HG02938 (cell line): ENCODE measurements at regions not wholly inside any gene's neighbourhood (a gene's known extent, or its start where the extent isn't known, plus 50 kb on each side); places are given as distances from the start of the nearest gene placed in this dataset.
A peak's percentile ranks its signal among the peaks of the same experiment; 100 is the strongest.

ENCODE experiments used
- ATAC-seq: cut with Tn5 transposase; IDR thresholded peaks from one replicate; pipeline ENCODE4 v1.9.1; 2021; ENCODE audit warnings: mild to moderate bottlenecking, moderate library complexity; ENCODE audit not compliant: unreplicated experiment

DNA sequence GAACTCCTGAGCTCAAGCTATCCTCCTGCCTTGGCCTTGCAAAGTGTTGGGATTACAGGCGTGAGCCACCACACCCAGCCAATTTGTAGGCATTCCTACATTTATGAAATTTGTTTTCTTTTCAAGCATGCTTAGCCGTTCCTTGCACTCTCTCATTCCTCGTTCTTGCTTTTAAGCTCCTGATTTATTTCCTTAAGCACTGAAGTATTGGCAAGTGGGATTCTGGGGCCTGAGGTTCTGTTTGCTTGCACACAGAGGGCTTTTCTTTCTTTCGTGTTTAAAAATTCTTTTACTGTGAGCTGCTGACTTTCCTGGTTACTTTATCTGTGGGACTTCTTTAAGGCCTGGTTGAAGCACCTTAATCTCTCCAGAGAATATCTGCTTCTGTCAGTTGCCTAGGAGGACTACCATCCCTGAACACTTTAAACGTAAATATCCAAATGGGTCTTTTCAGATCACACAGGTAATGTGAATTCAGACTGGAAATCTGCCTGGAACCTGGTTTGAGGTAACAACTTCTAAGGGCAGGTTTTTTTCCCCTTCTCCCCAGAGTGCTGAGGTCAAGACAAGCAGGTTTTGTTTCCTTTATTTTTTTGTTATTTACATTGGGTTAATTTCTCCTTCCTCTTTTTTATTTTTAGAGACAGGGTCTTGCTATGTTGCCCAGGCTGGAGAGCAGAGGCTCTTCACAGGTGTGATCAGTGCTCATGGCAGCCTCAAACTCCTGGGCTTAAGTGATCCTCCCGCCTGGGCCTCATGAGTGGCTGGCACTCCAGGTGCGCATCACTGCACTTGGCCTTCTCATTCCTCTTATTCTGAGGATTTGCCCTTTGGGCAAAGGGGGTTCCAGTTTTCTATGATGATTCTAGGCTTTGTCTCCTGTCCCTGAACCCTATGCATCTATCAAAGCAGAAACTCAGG lies 102.9 kb downstream of the PFKFB3 start:
- ATAC-seq = no peak

DNA sequence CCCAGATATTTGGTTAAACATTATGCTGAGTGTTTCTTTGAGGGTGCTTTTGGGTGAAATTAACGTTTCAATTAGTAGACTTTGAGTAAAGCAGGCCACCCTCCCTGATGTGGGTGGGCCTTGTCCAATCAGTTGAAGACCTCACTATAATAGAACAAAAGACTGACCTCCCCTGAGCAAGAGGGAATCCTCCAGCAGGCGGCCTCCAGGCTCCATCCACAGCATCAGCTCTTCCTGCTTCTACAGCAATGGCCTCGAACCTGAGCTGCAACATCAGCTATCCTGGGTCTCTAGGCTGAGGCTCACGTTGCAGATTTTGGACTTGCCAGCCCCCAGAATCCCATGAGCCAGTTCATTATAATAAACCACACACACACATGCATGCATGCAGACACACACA lies 104.2 kb downstream of the PFKFB3 start:
- no peak for ATAC-seq

DNA sequence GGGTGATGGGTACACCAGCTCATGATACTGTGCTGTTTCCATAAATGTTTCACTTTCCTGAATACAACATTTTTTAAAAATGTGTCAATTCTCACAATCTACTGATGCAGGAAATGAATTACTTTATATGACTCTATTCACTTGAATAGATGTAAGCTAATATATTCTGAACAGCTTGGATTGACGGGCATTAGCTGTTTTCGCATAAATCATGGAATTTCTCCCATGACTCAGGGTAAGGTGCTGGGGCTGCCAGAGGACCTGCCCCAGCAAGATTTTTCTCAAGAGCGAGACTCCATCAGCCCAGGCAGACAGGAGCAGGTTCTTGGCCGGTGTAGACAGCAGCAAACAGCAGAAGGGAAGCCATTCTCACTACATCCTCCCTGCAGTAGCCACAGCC lies 107.1 kb downstream of the PFKFB3 start:
- no peak for ATAC-seq

DNA sequence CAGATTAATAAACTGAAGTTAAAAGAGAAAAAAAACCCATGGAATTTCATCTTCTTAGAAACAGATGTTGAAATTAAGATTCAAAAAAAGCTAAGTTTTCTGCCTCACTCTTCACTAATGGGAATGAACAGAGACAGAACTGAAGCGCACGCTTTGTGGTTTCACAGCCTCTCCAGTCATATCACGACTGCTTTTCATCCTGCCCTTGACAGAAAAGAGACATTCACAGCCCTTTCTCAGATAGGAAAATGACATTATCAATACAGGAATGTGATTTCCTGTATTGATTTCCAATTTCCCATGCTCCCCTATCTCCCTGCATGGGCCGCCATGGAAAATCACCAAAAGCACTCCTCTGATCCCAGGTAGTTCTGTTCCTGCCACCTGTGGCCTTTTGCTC lies 108.2 kb downstream of the PFKFB3 start:
- ATAC-seq = no peak

GRCh38 chr10:6311700-6312330 lies 109.1 kb downstream of the PFKFB3 start:
- no peak for ATAC-seq

DNA sequence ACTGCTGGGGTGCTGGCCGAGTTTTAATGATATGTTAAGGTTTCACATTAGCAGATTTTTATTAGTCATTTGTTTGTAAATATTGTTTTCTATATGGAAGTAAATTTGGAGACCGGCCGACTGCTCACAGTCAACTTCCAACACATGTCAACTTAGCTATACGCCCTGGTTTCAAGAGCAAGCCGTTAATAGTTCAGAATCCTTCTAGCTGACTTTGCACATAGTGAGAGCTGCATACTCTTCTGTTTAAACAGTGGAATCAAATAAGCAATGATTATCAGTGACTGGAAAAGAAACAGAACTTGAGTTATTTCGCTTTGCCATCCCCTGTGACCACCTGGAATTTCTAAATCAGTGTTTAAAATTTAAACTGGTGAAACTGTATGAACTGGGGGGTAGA lies 109.9 kb downstream of the PFKFB3 start:
- ATAC-seq = no peak

DNA sequence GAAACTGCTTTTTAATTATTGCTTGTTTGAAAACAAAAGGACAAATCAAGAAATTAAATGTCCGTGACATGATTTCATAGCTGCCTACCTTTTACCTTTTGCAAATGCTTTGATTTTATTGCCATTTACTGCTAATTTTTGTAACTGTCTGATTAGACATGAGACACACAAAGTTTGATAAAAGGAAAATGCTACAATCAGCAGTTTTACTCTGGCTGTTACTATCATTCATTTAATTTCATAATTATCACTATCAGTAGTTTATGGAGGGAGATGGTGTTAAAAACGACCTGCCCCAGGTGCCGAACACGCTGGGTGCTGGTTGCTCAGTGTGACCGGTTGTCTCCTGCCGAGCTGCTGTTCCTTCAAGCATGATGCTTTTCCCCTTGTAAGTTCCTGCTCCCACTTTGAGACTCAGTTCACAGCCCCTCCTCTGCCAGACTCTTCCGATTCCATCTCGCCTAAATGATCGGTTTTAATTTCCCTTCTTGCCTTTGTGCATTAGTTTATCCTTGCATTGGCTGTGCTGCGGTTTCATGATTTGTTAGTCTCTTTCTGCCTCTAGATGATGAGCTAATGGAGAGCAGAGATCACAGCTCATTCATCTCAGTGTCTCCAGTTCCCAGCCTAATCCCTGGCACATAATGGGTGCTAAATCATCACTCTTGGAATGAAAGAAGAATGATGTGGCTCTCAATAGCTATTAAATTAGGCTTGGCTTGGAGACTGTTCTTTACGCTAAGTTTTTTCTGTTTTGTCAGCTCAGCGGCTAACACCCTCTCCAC lies 110.6 kb downstream of the PFKFB3 start:
- ATAC-seq = no peak

DNA sequence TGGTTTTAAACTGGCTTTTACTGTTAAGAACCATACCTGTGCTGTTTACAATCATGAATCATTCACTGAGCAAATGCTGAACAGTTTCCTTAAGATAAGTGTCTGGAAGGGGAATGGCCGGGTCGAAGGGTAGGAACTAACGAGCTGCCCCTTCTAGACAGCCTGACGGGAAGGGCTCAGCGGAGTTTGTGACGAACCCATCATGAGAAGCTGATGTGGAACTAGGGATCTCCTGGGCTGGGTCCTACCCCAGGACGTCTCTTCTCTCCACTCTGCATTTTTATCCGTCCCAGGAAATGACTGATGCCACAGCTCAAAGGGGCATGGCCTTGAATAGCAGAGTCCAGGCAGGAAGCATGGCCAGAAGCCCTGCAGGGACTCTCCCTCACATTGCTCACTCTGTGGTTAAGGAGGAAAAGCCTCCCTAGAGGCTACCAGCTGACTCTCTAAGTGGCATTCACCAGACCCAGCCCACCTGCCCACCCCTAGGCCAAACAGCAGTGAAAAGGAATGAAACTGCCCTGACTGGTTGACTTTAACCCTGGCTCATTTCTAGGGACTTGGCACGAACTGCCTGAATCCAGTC lies 112.0 kb downstream of the PFKFB3 start:
- no peak for ATAC-seq

- ATAC-seq = no peak
These were observed 116.4 kb downstream of the PFKFB3 start for GRCh38 chr10:6319119-6319518.

- ATAC-seq = peak; percentile 68
These were observed 117.7 kb downstream of the PFKFB3 start for GRCh38 chr10:6320320-6321010.

GRCh38 chr10:6321880-6322279 lies 119.1 kb downstream of the PFKFB3 start:
- ATAC-seq = no peak

DNA sequence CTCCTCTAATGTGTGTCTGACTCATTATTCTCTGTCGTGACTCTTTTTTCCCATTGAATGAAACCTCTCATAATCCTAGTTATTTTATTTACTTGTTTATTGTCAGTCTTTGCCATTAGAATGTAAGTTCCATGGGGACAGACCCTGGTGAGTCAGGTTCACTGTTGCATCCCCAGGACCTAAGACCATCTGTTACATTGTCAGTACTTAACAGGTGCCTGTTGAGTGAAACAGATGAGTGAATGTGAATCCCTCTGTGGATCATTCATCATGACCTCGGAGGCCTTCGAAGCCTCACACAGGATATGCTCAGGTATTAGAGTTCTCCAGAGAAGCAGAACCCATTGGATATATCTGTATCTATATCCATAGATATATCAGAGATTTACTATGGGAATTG lies 120.1 kb downstream of the PFKFB3 start:
- no peak for ATAC-seq

GRCh38 chr10:6327961-6328698 lies 125.4 kb downstream of the PFKFB3 start:
- ATAC-seq = no peak

- no peak for ATAC-seq
These were observed 126.1 kb downstream of the PFKFB3 start for GRCh38 chr10:6328699-6329423.

DNA sequence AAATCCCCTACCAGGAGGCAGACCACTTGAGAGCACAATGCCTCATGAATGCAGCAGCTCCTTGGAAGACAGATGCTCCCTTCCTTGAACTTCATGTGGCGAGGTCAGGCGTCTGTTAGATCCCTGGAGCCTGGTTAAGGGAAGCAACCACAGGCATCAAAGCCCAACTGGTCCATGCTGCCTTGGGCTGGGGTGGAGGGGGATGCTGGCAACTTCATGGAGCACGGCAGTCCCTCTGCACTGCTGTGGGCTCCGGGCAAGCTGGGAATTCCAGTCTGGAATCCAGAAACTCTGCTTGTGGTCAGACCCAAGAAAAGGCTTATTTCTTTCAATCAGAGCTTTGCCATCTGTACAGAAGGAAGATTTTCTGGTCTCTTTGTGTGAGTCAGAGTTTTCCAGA lies 130.4 kb downstream of the PFKFB3 start:
- ATAC-seq = no peak

DNA sequence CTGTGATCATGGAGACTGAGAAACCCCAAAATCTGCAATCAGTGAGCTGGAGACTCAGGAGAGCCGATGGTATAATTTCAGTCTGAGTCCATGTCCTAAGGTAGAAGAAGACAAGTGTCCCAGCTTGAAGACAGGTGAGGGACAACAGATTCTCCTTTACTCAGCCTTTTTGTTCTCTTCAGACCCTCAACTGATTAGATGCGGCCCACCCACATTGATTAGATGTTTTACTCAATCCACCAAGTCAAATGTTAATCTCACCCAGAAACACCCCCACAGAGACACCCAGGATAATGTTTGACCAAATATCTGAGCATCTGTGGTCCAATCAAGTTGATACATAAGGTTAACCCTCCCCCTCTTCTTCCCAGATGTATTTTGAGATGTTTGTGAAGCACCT lies 131.2 kb downstream of the PFKFB3 start:
- no peak for ATAC-seq

DNA sequence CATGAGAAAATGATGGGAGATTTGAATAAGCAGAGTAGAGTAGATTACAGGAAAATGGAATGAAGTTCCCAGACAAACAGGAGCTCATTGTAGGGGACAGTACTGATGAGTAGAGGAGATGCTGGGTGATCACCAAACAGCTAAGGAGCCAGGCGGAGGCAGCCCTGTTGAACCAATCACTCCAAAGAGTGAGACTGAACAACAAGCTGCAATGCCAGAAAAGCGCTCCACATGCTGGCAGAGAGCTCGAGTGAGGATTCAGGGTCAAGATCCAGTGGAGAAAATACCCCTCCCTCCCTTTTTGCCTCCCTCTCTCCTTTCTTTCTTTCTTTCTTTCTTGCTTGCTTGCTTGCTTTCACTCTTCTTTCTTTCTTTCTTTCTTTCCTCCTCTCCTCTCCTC lies 133.3 kb downstream of the PFKFB3 start:
- ATAC-seq = no peak

- no peak for ATAC-seq
These were observed 134.7 kb downstream of the PFKFB3 start for GRCh38 chr10:6337382-6337781.

DNA sequence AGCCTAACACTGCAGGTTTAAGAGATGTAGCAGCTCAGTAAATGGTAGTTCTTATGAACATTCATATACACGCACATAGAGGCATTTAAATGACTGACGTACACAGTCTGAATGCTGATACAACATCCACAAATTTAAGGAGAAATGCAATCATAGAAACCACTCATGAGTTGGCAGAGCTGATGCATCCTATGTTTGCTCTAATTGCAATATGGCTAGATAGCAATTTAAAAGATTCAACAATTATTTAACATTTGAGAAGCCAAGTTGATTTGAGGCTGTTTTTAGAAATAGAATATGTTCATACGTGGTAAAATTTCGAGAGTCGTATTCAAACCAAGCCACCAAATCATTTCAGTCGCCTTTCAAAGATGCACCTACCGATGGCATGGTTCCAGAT lies 135.6 kb downstream of the PFKFB3 start:
- no peak for ATAC-seq
